ENCODE measurements at regions not wholly inside any gene's neighbourhood (a gene's known extent, or its start where the extent isn't known, plus 50 kb on each side); places are given as distances from the start of the nearest gene placed in this dataset.

- H3K36me3 ChIP-seq, result no peaks in the 10 kb centered on the region
- H3K27ac ChIP-seq, result no peak overlapping the region
- DNase-seq, result no peak
- intact Hi-C loops (cut with DNase I), result no loop called here
- H3K4me3 ChIP-seq, result no peak overlapping the region
- no peaks in the 10 kb centered on the region for H3K9me3 ChIP-seq
- H3K27me3 ChIP-seq, result no peaks in the 10 kb centered on the region
- TF ChIP-seq EP300 (IDR thresholded peaks at IDR 0.05), result no peak
- no peak for TF ChIP-seq CTCF (IDR thresholded peaks at IDR 0.05)
- TF ChIP-seq POLR2A (IDR thresholded peaks at IDR 0.05), result no peak
- no peaks in the 10 kb centered on the region for H3K4me1 ChIP-seq (ENCODE audit: insufficient read depth)
Measured at GRCh38 chr10:8810677-8811076, 756.2 kb downstream of the GATA3 start.

- H3K27ac ChIP-seq, result no peak overlapping the region
- H3K4me1 ChIP-seq (ENCODE audit: insufficient read depth), result no peaks in the 10 kb centered on the region
- H3K36me3 ChIP-seq, result no peaks in the 10 kb centered on the region
- intact Hi-C loops (cut with DNase I), result no loop called here
- DNase-seq, result no peak
- H3K27me3 ChIP-seq, result no peaks in the 10 kb centered on the region
- TF ChIP-seq POLR2A (IDR thresholded peaks at IDR 0.05) (no peak), EP300 (IDR thresholded peaks at IDR 0.05) (no peak), CTCF (IDR thresholded peaks at IDR 0.05) (no peak)
- no peaks in the 10 kb centered on the region for H3K9me3 ChIP-seq
- WGBS, 3 donors, result 57 to 68% (median 65%) methylated on average over 1 of the region's 1 CpG
- H3K4me3 ChIP-seq, result no peak overlapping the region
Measured at GRCh38 chr10:8811201-8811600, 756.7 kb downstream of the GATA3 start.

GRCh38 chr10:8815969-8816368 is 761.5 kb downstream of the GATA3 start:
- TF ChIP-seq POLR2A (IDR thresholded peaks at IDR 0.05), result no peak
- H3K27me3 ChIP-seq, result no peaks in the 10 kb centered on the region
- H3K4me3 ChIP-seq, result no peak overlapping the region
- WGBS, 3 donors, result 40 to 57% (median 46%) methylated on average over 2 of the region's 2 CpGs
- no peak overlapping the region for H3K27ac ChIP-seq
- H3K9me3 ChIP-seq, result no peaks in the 10 kb centered on the region
- intact Hi-C loops (cut with DNase I), result no loop called here
- no peaks in the 10 kb centered on the region for H3K4me1 ChIP-seq (ENCODE audit: insufficient read depth)
- no peak for DNase-seq
- no peaks in the 10 kb centered on the region for H3K36me3 ChIP-seq

GRCh38 chr10:8817299-8817698 is 762.8 kb downstream of the GATA3 start:
- WGBS, 3 donors, result 6 to 29% (median 18%) methylated on average over 2 of the region's 2 CpGs
- intact Hi-C loops (cut with DNase I), result no loop called here
- no peak overlapping the region for H3K4me3 ChIP-seq
- DNase-seq, result no peak
- no peaks in the 10 kb centered on the region for H3K27me3 ChIP-seq
- H3K27ac ChIP-seq, result no peak overlapping the region
- no peak for TF ChIP-seq EP300 (IDR thresholded peaks at IDR 0.05)
- TF ChIP-seq POLR2A (IDR thresholded peaks at IDR 0.05), result no peak
- no peak for TF ChIP-seq CTCF (IDR thresholded peaks at IDR 0.05)
- H3K36me3 ChIP-seq, result no peaks in the 10 kb centered on the region
- no peaks in the 10 kb centered on the region for H3K4me1 ChIP-seq (ENCODE audit: insufficient read depth)
- H3K9me3 ChIP-seq, result no peaks in the 10 kb centered on the region

- DNase-seq, result no peak
- no peaks in the 10 kb centered on the region for H3K27me3 ChIP-seq
- H3K27ac ChIP-seq, result no peak overlapping the region
- no peaks in the 10 kb centered on the region for H3K9me3 ChIP-seq
- TF ChIP-seq CTCF (IDR thresholded peaks at IDR 0.05) (no peak), EP300 (IDR thresholded peaks at IDR 0.05) (no peak)
- H3K4me1 ChIP-seq (ENCODE audit: insufficient read depth), result no peaks in the 10 kb centered on the region
- no peak overlapping the region for H3K4me3 ChIP-seq
- intact Hi-C loops (cut with DNase I), result no loop called here
- WGBS, 3 donors, result 81 to 89% (median 85%) methylated on average over 8 of the region's 8 CpGs
- H3K36me3 ChIP-seq, result no peaks in the 10 kb centered on the region
Measured at GRCh38 chr10:8825611-8826010, 771.1 kb downstream of the GATA3 start.
